Breast epithelium (tissue), 4 donors: ENCODE measurements at regions not wholly inside any gene's neighbourhood (a gene's known extent, or its start where the extent isn't known, plus 50 kb on each side); places are given as distances from the start of the nearest gene placed in this dataset.

ENCODE experiments used
- DNase-seq, 2 donors: peaks; one replicate each; pipeline ENCODE4 v3.0.0-alpha.2; 2019; ENCODE audit warnings: low spot score in 2 of 2
- H3K27ac ChIP-seq, 2 donors: fragments of 200-600 bp; sonication (generic) in 1 of 2; one replicate each; pipeline ENCODE4 v1.5.1; 2016 to 2019; ENCODE audit warnings: mild to moderate bottlenecking in 1 of 2
- H3K27me3 ChIP-seq, 2 donors: fragments of 200-600 bp; sonication (generic) in 1 of 2; one replicate each; pipeline versions ENCODE4 v1.5.1 to v1.6.0; 2017 to 2019; ENCODE audit warnings: control low read depth in 1 of 2, mild to moderate bottlenecking in 1 of 2
- H3K36me3 ChIP-seq: fragments of 200-600 bp; one replicate; pipeline ENCODE4 v1.5.1; 2019
- H3K4me1 ChIP-seq, 2 donors: fragments of 200-600 bp; sonication (generic); one replicate each; pipeline ENCODE4 v1.5.1; 2016 to 2019; ENCODE audit warnings: control low read depth in 1 of 2
- H3K4me3 ChIP-seq, 3 donors: fragments of 200-600 bp; sonication (generic); 1 replicate in 2 of 3; 2 replicates in 1 of 3; pipeline ENCODE4 v1.5.1; 2016 to 2019; ENCODE audit warnings: mild to moderate bottlenecking in 3 of 3, moderate library complexity in 2 of 3
- H3K9me3 ChIP-seq, 2 donors: fragments of 200-600 bp; sonication (generic) in 1 of 2; one replicate each; pipeline ENCODE4 v1.5.1; 2016 to 2019; ENCODE audit warnings: control low read depth in 1 of 2
- CTCF ChIP-seq, 3 donors: fragments of 450-650 bp; IDR thresholded peaks; one replicate each; pipeline ENCODE4 v1.5.1; 2016 to 2017; ENCODE audit warnings: antibody characterized with exemption in 3 of 3, mild to moderate bottlenecking in 3 of 3, moderate library complexity in 3 of 3
- POLR2A ChIP-seq: fragments of 450-650 bp; IDR thresholded peaks from one replicate; pipeline ENCODE4 v1.6.1; 2016; ENCODE audit warnings: antibody characterized with exemption, mild to moderate bottlenecking, moderate library complexity
- POLR2AphosphoS5 ChIP-seq, 3 donors: sonication (generic); formaldehyde crosslinking; IDR thresholded peaks; one replicate each; pipeline ENCODE4 v1.6.1; 2017; ENCODE audit warnings: antibody characterized with exemption in 3 of 3
- intact Hi-C: fragments of 100-400 bp; cut with DNase I; formaldehyde crosslinking; loops from one replicate; pipeline ENCODE4 v1.15.1; 2023; ENCODE audit warnings: low total_unique reads

- intact Hi-C loops = no loop called here
- H3K9me3 ChIP-seq = no peaks in the 10 kb centered on the region
- H3K27me3 ChIP-seq = no peaks in the 10 kb centered on the region
- H3K36me3 ChIP-seq = no peaks in the 10 kb centered on the region
- H3K4me1 ChIP-seq = no peaks in the 10 kb centered on the region
- TF ChIP-seq CTCF (IDR thresholded peaks at IDR 0.05) (no peak), POLR2A (no peak), POLR2AphosphoS5 (IDR thresholded peaks at IDR 0.05) (no peak)
- H3K27ac ChIP-seq = no peak overlapping the region
- H3K4me3 ChIP-seq = no peak overlapping the region
- DNase-seq = no peak
Observed at GRCh38 chr6:121499666-121500065, 64.2 kb downstream of the GJA1 start.

GRCh38 chr6:121503589-121503991 lies 68.1 kb downstream of the GJA1 start:
- no peak for DNase-seq
- Histone ChIP-seq H3K27ac (peak overlapping the region in 1 of 2 donors; percentile 12), H3K9me3 (no peaks in the 10 kb centered on the region), H3K27me3 (no peaks in the 10 kb centered on the region), H3K4me1 (no peaks in the 10 kb centered on the region), H3K36me3 (no peaks in the 10 kb centered on the region), H3K4me3 (no peak overlapping the region)
- TF ChIP-seq CTCF (IDR thresholded peaks at IDR 0.05) (no peak), POLR2AphosphoS5 (IDR thresholded peaks at IDR 0.05) (no peak), POLR2A (no peak)
- intact Hi-C loops = no loop called here

- Histone ChIP-seq H3K9me3 (no peaks in the 10 kb centered on the region), H3K27ac (peak overlapping the region in 1 of 2 donors; percentile 25), H3K4me1 (no peaks in the 10 kb centered on the region), H3K27me3 (no peaks in the 10 kb centered on the region), H3K36me3 (no peaks in the 10 kb centered on the region), H3K4me3 (no peak overlapping the region)
- DNase-seq = no peak
- intact Hi-C loops = no loop called here
- TF ChIP-seq POLR2AphosphoS5 (IDR thresholded peaks at IDR 0.05) = no peak
- no peak for TF ChIP-seq POLR2A
- TF ChIP-seq CTCF (IDR thresholded peaks at IDR 0.05) = no peak
Observed at GRCh38 chr6:121504227-121504626, 68.8 kb downstream of the GJA1 start.

GRCh38 chr6:121505284-121505683 lies 69.8 kb downstream of the GJA1 start:
- no peak overlapping the region for H3K4me3 ChIP-seq
- no peaks in the 10 kb centered on the region for H3K4me1 ChIP-seq
- H3K9me3 ChIP-seq = no peaks in the 10 kb centered on the region
- no peaks in the 10 kb centered on the region for H3K36me3 ChIP-seq
- intact Hi-C loops = no loop called here
- H3K27ac ChIP-seq = no peak overlapping the region
- H3K27me3 ChIP-seq = no peaks in the 10 kb centered on the region
- no peak for DNase-seq
- no peak for TF ChIP-seq POLR2A
- TF ChIP-seq POLR2AphosphoS5 (IDR thresholded peaks at IDR 0.05) = no peak
- no peak for TF ChIP-seq CTCF (IDR thresholded peaks at IDR 0.05)

- H3K9me3 ChIP-seq = no peaks in the 10 kb centered on the region
- no peak overlapping the region for H3K4me3 ChIP-seq
- DNase-seq = no peak
- H3K27me3 ChIP-seq = no peaks in the 10 kb centered on the region
- intact Hi-C loops = no loop called here
- no peaks in the 10 kb centered on the region for H3K36me3 ChIP-seq
- H3K27ac ChIP-seq = no peak overlapping the region
- TF ChIP-seq POLR2A (no peak), CTCF (IDR thresholded peaks at IDR 0.05) (no peak), POLR2AphosphoS5 (IDR thresholded peaks at IDR 0.05) (no peak)
- no peaks in the 10 kb centered on the region for H3K4me1 ChIP-seq
Observed at GRCh38 chr6:121506761-121507754, 71.6 kb downstream of the GJA1 start.
